Endothelial cell of umbilical vein (primary cell): ENCODE measurements at regions not wholly inside any gene's neighbourhood (a gene's known extent, or its start where the extent isn't known, plus 50 kb on each side); places are given as distances from the start of the nearest gene placed in this dataset.

Experiments used
- BruUV-seq: library from RNA; stranded (reverse); fragments of 400-500 nt; replicated peaks from 2 replicates; lab custom pipeline; 2021; lab: Mats Ljungman, UMichigan
- CTCF ChIA-PET: fragments of 300-600, 350-600 bp; sonication (Branson Sonifier 250); formaldehyde crosslinking; loops from one replicate; lab custom pipeline; 2021; ENCODE audit warnings: antibody characterized with exemption, inconsistent platforms; lab: Charles Lee
- POLR2A ChIA-PET: fragments of 300-600, 350-600 bp; sonication (Branson Sonifier 250); formaldehyde crosslinking; loops from one replicate; lab custom pipeline; 2021; ENCODE audit warnings: antibody characterized with exemption, inconsistent platforms; lab: Charles Lee
- DNase-seq: peaks from one replicate; pipeline ENCODE4 v3.0.0-alpha.2; 2011; ENCODE audit warnings: low read depth, low spot score
- FAIRE-seq: peaks from 2 replicates; lab custom pipeline; 2011; peaks lifted over from hg19 to GRCh38; lab: Jason Lieb, UNC
- H2AFZ ChIP-seq: 2 replicates; pipeline ENCODE4 v1.6.0; 2012; ENCODE audit warnings: low read depth, low read length, control low read depth, inconsistent platforms
- H3K27ac ChIP-seq: 2 replicates; pipeline ENCODE4 v1.5.1; 2011; ENCODE audit warnings: low read depth, mild to moderate bottlenecking, control low read depth, low read length, moderate library complexity; ENCODE audit not compliant: insufficient read depth
- H3K27me3 ChIP-seq, 2 experiments: 2 replicates each; pipeline versions ENCODE4 v1.6.0 to v1.6.1; 2011; ENCODE audit warnings: low read length in 2 of 2, mixed read lengths in 1 of 2; ENCODE audit not compliant: control insufficient read depth in 2 of 2, insufficient read depth in 2 of 2
- H3K36me3 ChIP-seq, 2 experiments: 2 replicates in 1 of 2; 3 replicates in 1 of 2; pipeline ENCODE4 v1.5.1; 2011; ENCODE audit warnings: low read length in 2 of 2, mild to moderate bottlenecking in 1 of 2, moderate library complexity in 1 of 2; ENCODE audit not compliant: control insufficient read depth in 2 of 2, insufficient read depth in 2 of 2; ENCODE audit errors: extremely low read depth in 1 of 2
- H3K4me1 ChIP-seq: 3 replicates; pipeline ENCODE4 v1.5.1; 2011; ENCODE audit warnings: mild to moderate bottlenecking, low read length; ENCODE audit not compliant: control insufficient read depth, insufficient read depth; ENCODE audit errors: extremely low read depth
- H3K4me2 ChIP-seq: 2 replicates; pipeline ENCODE4 v1.6.1; 2011; ENCODE audit warnings: low read length, control low read depth, mixed read lengths; ENCODE audit not compliant: insufficient read depth
- H3K4me3 ChIP-seq, 3 experiments: fragments of 200-600 bp in 1 of 3; sonication (generic), shearing (Covaris generic) in 1 of 3; replicated peaks in 1 of 3; 2 replicates each; pipeline ENCODE4 v1.5.1; 2011 to 2016; ENCODE audit warnings: control low read depth in 3 of 3, low read length in 3 of 3, mild to moderate bottlenecking in 2 of 3, inconsistent platforms in 1 of 3, low read depth in 1 of 3, moderate library complexity in 1 of 3; ENCODE audit not compliant: insufficient read depth in 1 of 3
- H3K79me2 ChIP-seq: 2 replicates; pipeline ENCODE4 v1.6.0; 2012; ENCODE audit warnings: low read length, inconsistent platforms; ENCODE audit not compliant: control insufficient read depth, insufficient read depth
- H3K9ac ChIP-seq: replicated peaks from 2 replicates; pipeline ENCODE3; 2011; ENCODE audit warnings: low read length, control low read depth; ENCODE audit not compliant: insufficient read depth; ENCODE audit errors: extremely low read depth
- H3K9me1 ChIP-seq: replicated peaks from 3 replicates; pipeline ENCODE4 v1.6.0; 2011; ENCODE audit warnings: mild to moderate bottlenecking, low read length; ENCODE audit not compliant: control insufficient read depth, insufficient read depth; ENCODE audit errors: extremely low read depth
- H3K9me3 ChIP-seq: replicated peaks from 2 replicates; pipeline ENCODE4 v1.5.1; 2012; ENCODE audit warnings: low read length, inconsistent platforms; ENCODE audit not compliant: control insufficient read depth, insufficient read depth
- H4K20me1 ChIP-seq: replicated peaks from 2 replicates; pipeline ENCODE3; 2011; ENCODE audit warnings: mild to moderate bottlenecking, low read length; ENCODE audit not compliant: control insufficient read depth, insufficient read depth; ENCODE audit errors: extremely low read depth
- EZH2 ChIP-seq: IDR thresholded peaks from 2 replicates; pipeline ENCODE4 v1.6.1; 2012; ENCODE audit warnings: borderline replicate concordance, low read depth, mild to moderate bottlenecking, moderate library complexity, low read length, inconsistent platforms; ENCODE audit not compliant: severe bottlenecking
- FOS ChIP-seq: IDR thresholded peaks from 2 replicates; pipeline ENCODE4 v1.6.1; 2011; ENCODE audit warnings: mild to moderate bottlenecking, low read length, moderate library complexity, borderline replicate concordance; ENCODE audit not compliant: insufficient read depth
- GATA2 ChIP-seq: IDR thresholded peaks from 2 replicates; pipeline ENCODE4 v1.7.0; 2011; ENCODE audit warnings: low read depth, mild to moderate bottlenecking, moderate library complexity, mixed read lengths, low read length; ENCODE audit not compliant: insufficient read length, insufficient read depth
- JUN ChIP-seq: IDR thresholded peaks from 2 replicates; pipeline ENCODE4 v1.6.1; 2011; ENCODE audit warnings: borderline replicate concordance, low read depth; ENCODE audit not compliant: insufficient read length, insufficient read depth
- MYC ChIP-seq: IDR thresholded peaks from one replicate; pipeline ENCODE4 v1.6.1; 2011; ENCODE audit warnings: mild to moderate bottlenecking, low read depth, low read length
- POLR2A ChIP-seq: IDR thresholded peaks from 2 replicates; pipeline ENCODE4 v1.6.1; 2012; ENCODE audit warnings: low read depth, mild to moderate bottlenecking, control low read depth, low read length
- POLR2AphosphoS5 ChIP-seq: IDR thresholded peaks from 2 replicates; pipeline ENCODE4 v1.6.1; 2012; ENCODE audit warnings: low read depth, mild to moderate bottlenecking, control low read depth, low read length, moderate library complexity; ENCODE audit not compliant: insufficient read depth
- dilution Hi-C: fragments of 300-500 bp; cut with MboI; formaldehyde crosslinking; loops from one replicate; pipeline ENCODE4 v1.15.0; 2019; ENCODE audit warnings: low sequenced_read_pairs; ENCODE audit not compliant: extremely low pct_ligation_motif_present
- intact Hi-C: fragments of 100-400 bp; cut with micrococcal nuclease; formaldehyde crosslinking; loops from one replicate; pipeline ENCODE4 v1.10.0; 2022
- TF ChIP-seq, protein P1 (sequence below): IDR thresholded peaks from 2 replicates; pipeline ENCODE4 v1.6.1; 2011; ENCODE audit not compliant: insufficient read depth, insufficient read length
- TF ChIP-seq, protein P2 (sequence below), 2 donors: IDR thresholded peaks; 1 replicate in 1 of 2; 2 replicates in 1 of 2; pipeline ENCODE4 v1.5.1; 2011; ENCODE audit warnings: low read length in 2 of 2, mild to moderate bottlenecking in 2 of 2, moderate library complexity in 2 of 2, control low read depth in 1 of 2, inconsistent platforms in 1 of 2, low read depth in 1 of 2; ENCODE audit not compliant: insufficient read depth in 1 of 2; ENCODE audit errors: extremely low read depth in 1 of 2

DNA sequence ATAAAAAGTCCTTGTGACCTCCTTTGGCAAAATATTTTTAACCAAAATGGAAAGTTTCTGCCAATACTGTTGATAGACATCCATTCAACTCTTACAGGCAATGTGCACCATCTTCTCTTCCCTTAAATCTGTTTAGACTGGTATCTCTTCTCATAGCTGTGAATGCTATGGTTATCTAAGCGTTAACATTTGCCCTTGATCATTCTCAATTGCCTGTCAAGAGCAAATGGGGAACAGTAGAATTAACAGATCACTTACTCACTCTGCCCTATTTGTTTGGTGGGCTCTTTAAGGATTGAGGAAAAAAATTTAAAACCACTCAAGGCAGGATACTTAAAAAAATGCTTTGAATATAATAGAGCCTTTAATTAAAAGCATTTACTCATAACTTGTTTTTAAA is 808.4 kb downstream of the NXPH1 start:
- DNase-seq, result no peak
- intact Hi-C loops, result no loop called here
- no peaks in the 10 kb centered on the region for H4K20me1 ChIP-seq
- POLR2A ChIA-PET, result no interaction called here
- H3K4me1 ChIP-seq, result no peaks in the 10 kb centered on the region
- H3K36me3 ChIP-seq, result no peaks in the 10 kb centered on the region
- no peak for FAIRE-seq
- H3K9ac ChIP-seq, result no peak overlapping the region
- no peaks in the 10 kb centered on the region for H3K79me2 ChIP-seq
- dilution Hi-C loops, result no loop called here
- H3K4me2 ChIP-seq, result no peak overlapping the region
- H3K4me3 ChIP-seq, result no peak overlapping the region
- H3K9me3 ChIP-seq, result peaks cover 4% of the 10 kb centered on the region
- no peak overlapping the region for H3K27ac ChIP-seq
- BruUV-seq, result no TSS peak
- CTCF ChIA-PET, result no interaction called here
- TF ChIP-seq GATA2 (no peak), MYC (no peak), JUN (no peak), EZH2 (no peak), POLR2AphosphoS5 (no peak), POLR2A (no peak), FOS (no peak)
- TF ChIP-seq, protein P1, sequence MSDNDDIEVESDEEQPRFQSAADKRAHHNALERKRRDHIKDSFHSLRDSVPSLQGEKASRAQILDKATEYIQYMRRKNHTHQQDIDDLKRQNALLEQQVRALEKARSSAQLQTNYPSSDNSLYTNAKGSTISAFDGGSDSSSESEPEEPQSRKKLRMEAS, result no peak
- TF ChIP-seq, protein P2, sequence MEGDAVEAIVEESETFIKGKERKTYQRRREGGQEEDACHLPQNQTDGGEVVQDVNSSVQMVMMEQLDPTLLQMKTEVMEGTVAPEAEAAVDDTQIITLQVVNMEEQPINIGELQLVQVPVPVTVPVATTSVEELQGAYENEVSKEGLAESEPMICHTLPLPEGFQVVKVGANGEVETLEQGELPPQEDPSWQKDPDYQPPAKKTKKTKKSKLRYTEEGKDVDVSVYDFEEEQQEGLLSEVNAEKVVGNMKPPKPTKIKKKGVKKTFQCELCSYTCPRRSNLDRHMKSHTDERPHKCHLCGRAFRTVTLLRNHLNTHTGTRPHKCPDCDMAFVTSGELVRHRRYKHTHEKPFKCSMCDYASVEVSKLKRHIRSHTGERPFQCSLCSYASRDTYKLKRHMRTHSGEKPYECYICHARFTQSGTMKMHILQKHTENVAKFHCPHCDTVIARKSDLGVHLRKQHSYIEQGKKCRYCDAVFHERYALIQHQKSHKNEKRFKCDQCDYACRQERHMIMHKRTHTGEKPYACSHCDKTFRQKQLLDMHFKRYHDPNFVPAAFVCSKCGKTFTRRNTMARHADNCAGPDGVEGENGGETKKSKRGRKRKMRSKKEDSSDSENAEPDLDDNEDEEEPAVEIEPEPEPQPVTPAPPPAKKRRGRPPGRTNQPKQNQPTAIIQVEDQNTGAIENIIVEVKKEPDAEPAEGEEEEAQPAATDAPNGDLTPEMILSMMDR (IDR thresholded peaks at IDR 0.05; ENCODE audit: extremely low read depth in 1 of 2, insufficient read depth in 1 of 2, low read depth in 1 of 2, low read length in 2 of 2), result no peak
- no peaks in the 10 kb centered on the region for H3K27me3 ChIP-seq
- no peak overlapping the region for H2AFZ ChIP-seq
- H3K9me1 ChIP-seq, result no peaks in the 10 kb centered on the region
